Activated CD4-positive, alpha-beta memory T cell treated with anti-CD3 and anti-CD28 coated beads, Interleukin-2, amount 10 ng/mL, durations not matched to agents 7 days and 5 days (primary cell): ENCODE measurements at regions not wholly inside any gene's neighbourhood (a gene's known extent, or its start where the extent isn't known, plus 50 kb on each side); places are given as distances from the start of the nearest gene placed in this dataset.
"Not testable (repeated sequence)": the region's sequence is repeated elsewhere in the genome, so short reads cannot be mapped to it uniquely, and the experiment has no call there.

Experiments used
- CTCF ChIA-PET: fragments of 350-600 bp; sonication (Branson Sonifier 250); formaldehyde crosslinking; loops from one replicate; lab custom pipeline; 2021; ENCODE audit warnings: antibody characterized with exemption, inconsistent platforms; lab: Charles Lee
- POLR2A ChIA-PET: fragments of 350-600 bp; sonication (Branson Sonifier 250); formaldehyde crosslinking; loops from one replicate; lab custom pipeline; 2021; ENCODE audit warnings: antibody characterized with exemption; lab: Charles Lee
- DNase-seq: peaks from one replicate; pipeline ENCODE4 v3.0.0-alpha.2; 2020
- H3K27ac Mint-ChIP-seq: one replicate; pipeline ENCODE4 v1.8.0; 2021; ENCODE audit warnings: mild to moderate bottlenecking, mixed read lengths
- H3K27me3 Mint-ChIP-seq: one replicate; pipeline ENCODE4 v1.8.0; 2021; ENCODE audit warnings: mixed read lengths
- H3K36me3 Mint-ChIP-seq: one replicate; pipeline ENCODE4 v1.8.0; 2021; ENCODE audit warnings: low read depth, mixed read lengths
- H3K4me1 Mint-ChIP-seq: one replicate; pipeline ENCODE4 v1.8.0; 2021; ENCODE audit warnings: mixed read lengths
- H3K4me3 Mint-ChIP-seq: one replicate; pipeline ENCODE4 v1.8.0; 2021; ENCODE audit warnings: mild to moderate bottlenecking, mixed read lengths
- H3K9me3 Mint-ChIP-seq: one replicate; pipeline ENCODE4 v1.8.0; 2021; ENCODE audit warnings: mixed read lengths

DNA sequence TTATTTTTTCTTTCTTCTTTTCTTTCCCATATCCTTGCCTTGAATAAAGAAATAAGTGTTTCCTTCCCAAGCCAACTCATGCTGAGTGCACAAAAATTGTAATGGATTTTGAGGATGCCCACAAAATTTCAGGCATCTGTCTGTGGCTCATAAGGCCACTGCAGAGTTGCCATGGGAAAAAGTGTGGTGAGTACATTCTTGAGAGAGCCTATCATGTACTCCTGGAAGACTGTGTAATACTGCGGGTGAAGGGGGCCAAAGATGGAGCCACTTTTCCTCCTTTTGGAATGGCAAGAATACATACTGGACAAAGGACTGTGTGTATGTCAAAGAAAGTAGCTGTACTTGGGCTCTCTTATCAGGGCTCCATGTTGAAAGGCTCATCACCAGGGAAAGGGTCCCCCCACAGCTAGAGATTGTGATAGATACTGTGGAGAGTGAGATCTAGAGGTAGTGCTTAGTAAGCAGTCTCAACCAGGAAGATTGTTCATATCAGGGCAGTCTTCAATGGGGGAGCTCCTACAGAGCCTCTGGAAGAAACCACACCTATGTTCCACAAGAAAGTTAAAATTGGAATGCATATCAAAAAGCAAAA, 341.6 kb upstream of the KCND2 start:
- H3K36me3 Mint-ChIP-seq, result no peaks in the 10 kb centered on the region
- no peak overlapping the region for H3K4me3 Mint-ChIP-seq
- H3K27ac Mint-ChIP-seq, result no peak overlapping the region
- H3K9me3 Mint-ChIP-seq, result peaks cover 2% of the 10 kb centered on the region
- H3K4me1 Mint-ChIP-seq, result no peaks in the 10 kb centered on the region
- no peaks in the 10 kb centered on the region for H3K27me3 Mint-ChIP-seq
- no peak for DNase-seq
- CTCF ChIA-PET, result no interaction called here
- POLR2A ChIA-PET, result no interaction called here

DNA sequence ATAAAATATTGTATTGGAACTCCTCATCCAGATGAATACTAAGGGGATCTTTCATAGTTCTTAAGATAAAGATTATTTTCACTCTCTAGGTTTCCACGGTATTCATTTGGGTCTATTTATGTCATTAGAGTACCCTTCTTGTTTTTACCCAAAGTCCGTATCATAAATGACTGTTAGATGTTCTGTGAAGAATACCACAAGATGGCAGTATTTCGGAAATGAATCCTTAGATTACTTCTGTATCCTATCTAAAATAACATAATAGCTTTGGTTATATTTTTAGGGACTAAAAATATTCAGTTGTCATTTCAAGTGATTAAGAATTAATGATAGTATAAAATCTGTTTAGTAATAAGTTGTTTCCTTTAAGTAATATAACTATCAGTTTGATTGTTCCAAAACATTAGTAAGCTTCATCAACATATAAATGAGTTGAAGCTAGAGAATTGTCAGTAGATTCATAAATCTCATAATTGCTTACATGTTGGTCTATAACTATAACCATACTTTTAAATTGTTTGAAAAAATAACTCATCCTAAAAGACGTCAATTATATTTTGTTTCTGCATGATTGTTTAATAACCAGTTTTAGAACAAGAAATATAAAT, 337.5 kb upstream of the KCND2 start:
- H3K27ac Mint-ChIP-seq, result no peak overlapping the region
- H3K4me1 Mint-ChIP-seq, result no peaks in the 10 kb centered on the region
- POLR2A ChIA-PET, result no interaction called here
- no peaks in the 10 kb centered on the region for H3K36me3 Mint-ChIP-seq
- no peaks in the 10 kb centered on the region for H3K27me3 Mint-ChIP-seq
- H3K9me3 Mint-ChIP-seq, result peaks cover 2% of the 10 kb centered on the region
- H3K4me3 Mint-ChIP-seq, result no peak overlapping the region
- CTCF ChIA-PET, result no interaction called here
- DNase-seq, result no peak

DNA sequence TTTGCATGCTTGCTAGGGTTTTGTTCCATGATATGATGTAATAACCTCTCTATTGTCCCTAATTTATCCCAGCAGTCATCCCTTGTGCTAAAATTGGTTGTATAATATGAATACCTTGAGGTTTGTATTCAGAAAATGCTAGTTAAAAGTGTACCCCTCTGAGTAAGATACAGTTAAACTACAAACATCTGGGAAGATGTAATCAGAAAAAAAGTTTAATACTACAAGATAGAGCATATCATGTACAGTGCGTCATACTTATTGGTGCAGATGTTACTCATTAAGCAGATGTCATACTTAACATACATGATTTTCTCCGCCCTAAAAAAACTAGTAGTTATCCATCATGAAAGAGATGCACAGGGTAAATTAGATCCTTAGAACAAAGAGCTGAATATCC, 336.1 kb upstream of the KCND2 start:
- POLR2A ChIA-PET, result no interaction called here
- H3K9me3 Mint-ChIP-seq, result no peaks in the 10 kb centered on the region
- no peaks in the 10 kb centered on the region for H3K36me3 Mint-ChIP-seq
- H3K4me1 Mint-ChIP-seq, result no peaks in the 10 kb centered on the region
- no peak for DNase-seq
- CTCF ChIA-PET, result no interaction called here
- H3K4me3 Mint-ChIP-seq, result no peak overlapping the region
- H3K27ac Mint-ChIP-seq, result no peak overlapping the region
- H3K27me3 Mint-ChIP-seq, result no peaks in the 10 kb centered on the region

DNA sequence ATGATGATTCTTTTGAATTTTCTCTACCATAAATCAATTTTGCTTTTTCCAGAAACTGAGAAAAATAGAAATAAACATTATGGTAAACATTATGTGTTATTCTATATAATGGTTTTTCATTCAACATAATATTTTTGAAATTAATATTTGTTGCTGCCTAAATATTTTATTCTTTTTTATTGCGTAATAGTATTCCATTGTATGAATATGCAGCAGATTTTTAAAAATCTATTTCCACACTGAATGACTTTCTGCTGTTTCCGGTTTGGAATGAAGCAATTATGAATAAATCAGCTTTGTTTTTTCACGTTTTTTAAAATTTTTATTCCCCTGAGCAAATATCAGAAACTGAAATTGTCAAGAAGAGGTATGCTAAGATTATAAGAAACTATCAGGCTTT, 335.2 kb upstream of the KCND2 start:
- ChIA-PET CTCF (no interaction called here), POLR2A (no interaction called here)
- no peaks in the 10 kb centered on the region for H3K9me3 Mint-ChIP-seq
- no peaks in the 10 kb centered on the region for H3K36me3 Mint-ChIP-seq
- no peaks in the 10 kb centered on the region for H3K27me3 Mint-ChIP-seq
- DNase-seq, result no peak
- H3K4me1 Mint-ChIP-seq, result no peaks in the 10 kb centered on the region
- no peak overlapping the region for H3K27ac Mint-ChIP-seq
- no peak overlapping the region for H3K4me3 Mint-ChIP-seq

DNA sequence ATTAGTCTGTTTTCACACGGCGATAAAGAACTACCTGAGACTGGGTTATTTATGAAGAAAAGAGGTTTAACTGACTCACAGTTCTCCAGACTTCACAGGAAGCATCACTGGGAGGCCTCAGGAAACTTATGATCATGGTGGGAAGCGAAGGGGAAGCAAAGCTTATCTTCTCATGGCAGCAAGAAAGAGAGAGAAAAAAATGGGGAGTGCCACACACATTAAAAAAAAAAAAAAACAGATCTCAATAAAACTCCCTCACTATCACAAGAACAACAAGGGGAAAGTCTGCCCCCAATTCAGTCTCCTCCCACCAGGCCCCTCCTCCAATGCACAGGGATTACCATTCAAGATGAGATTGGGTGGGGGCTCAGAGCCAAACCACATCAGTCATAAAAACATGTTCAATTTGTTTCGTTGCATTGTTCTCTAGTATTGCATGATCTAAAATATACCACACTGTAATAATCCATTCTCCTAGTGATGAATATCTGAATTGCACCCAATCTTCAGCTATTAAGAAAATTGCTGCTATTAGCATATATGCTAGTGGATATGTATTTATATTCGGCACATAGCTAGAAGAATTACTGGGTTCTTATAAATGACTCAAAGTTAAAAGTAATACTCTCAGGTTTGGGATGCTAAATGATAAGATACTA, 328.9 kb upstream of the KCND2 start:
- Mint-ChIP-seq H3K9me3 (no peaks in the 10 kb centered on the region), H3K27ac (no peak overlapping the region), H3K36me3 (no peaks in the 10 kb centered on the region)

DNA sequence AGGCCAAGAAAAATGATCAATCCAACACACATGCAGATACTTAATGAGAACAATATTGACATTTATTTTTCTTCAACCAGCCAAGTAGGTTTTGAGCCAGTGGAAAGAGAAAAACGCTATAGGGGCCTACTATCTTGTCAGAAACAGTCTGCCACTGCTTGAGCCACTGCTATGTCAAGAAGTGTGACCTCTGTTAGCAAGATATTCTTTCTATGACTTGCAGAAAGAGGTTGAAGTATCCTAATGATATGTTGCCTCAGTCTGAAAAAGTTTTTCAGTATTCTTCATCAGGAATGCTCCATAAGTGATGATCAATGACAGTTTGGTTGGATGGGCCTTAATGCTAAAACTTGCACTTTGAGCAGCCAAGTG, 328.4 kb upstream of the KCND2 start:
- Mint-ChIP-seq H3K4me1 (no peaks in the 10 kb centered on the region), H3K27me3 (no peaks in the 10 kb centered on the region), H3K27ac (no peak overlapping the region), H3K4me3 (no peak overlapping the region), H3K9me3 (no peaks in the 10 kb centered on the region), H3K36me3 (no peaks in the 10 kb centered on the region)
- ChIA-PET CTCF (no interaction called here), POLR2A (no interaction called here)
- DNase-seq, result no peak

More for the DNA sequence above, 328.9 kb upstream of the KCND2 start:
- no peaks in the 10 kb centered on the region for H3K4me1 Mint-ChIP-seq
- H3K27me3 Mint-ChIP-seq, result no peaks in the 10 kb centered on the region
- DNase-seq, result no peak
- ChIA-PET CTCF (no interaction called here), POLR2A (no interaction called here)
- no peak overlapping the region for H3K4me3 Mint-ChIP-seq

DNA sequence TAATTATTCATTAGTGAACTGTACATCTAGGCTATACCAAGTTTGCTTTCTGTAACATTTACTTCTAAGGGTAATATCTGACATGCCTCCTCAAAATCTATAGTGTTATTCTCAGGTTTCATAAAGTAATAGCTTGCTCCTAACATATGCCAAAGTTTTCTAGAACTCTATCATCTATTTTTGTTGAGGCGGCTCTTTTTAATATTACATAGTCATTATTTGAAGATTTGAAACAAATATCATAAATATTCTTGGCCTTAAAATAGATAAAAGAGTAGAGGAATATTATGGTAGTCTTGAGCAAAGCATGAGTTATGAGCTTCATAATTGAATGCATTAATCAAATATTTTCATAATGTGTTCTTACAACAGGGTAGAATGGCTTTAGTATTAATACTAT, 327.2 kb upstream of the KCND2 start:
- H3K27me3 Mint-ChIP-seq, result no peaks in the 10 kb centered on the region
- CTCF ChIA-PET, result no interaction called here
- POLR2A ChIA-PET, result no interaction called here
- no peaks in the 10 kb centered on the region for H3K36me3 Mint-ChIP-seq
- peaks cover 3% of the 10 kb centered on the region for H3K9me3 Mint-ChIP-seq
- H3K4me3 Mint-ChIP-seq, result no peak overlapping the region
- no peak overlapping the region for H3K27ac Mint-ChIP-seq
- no peaks in the 10 kb centered on the region for H3K4me1 Mint-ChIP-seq
- DNase-seq, result no peak

DNA sequence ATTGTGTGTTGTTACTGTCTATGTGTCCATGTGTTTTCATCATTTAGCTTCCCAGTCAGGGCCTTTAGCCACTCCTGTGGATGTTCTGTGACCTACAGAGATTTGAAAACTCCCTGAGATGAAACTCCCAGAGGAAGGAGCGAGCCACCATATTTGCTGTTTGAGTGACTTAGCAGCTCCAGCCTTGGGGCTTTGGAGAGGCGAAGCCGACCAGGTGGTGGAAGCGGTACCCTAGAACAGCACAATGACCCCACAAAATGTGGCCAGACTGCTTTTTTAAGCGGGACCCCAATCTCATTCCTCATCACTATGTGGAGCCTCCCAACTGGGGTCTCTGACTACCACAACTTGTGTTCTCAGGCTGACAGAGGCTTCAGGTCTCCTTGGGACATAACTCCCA, 323.9 kb upstream of the KCND2 start:
- Mint-ChIP-seq H3K4me3 (no peak overlapping the region), H3K9me3 (peaks cover 3% of the 10 kb centered on the region), H3K4me1 (no peaks in the 10 kb centered on the region), H3K27ac (no peak overlapping the region), H3K27me3 (no peaks in the 10 kb centered on the region), H3K36me3 (no peaks in the 10 kb centered on the region)
- CTCF ChIA-PET, result no interaction called here
- POLR2A ChIA-PET, result no interaction called here
- no peak for DNase-seq

DNA sequence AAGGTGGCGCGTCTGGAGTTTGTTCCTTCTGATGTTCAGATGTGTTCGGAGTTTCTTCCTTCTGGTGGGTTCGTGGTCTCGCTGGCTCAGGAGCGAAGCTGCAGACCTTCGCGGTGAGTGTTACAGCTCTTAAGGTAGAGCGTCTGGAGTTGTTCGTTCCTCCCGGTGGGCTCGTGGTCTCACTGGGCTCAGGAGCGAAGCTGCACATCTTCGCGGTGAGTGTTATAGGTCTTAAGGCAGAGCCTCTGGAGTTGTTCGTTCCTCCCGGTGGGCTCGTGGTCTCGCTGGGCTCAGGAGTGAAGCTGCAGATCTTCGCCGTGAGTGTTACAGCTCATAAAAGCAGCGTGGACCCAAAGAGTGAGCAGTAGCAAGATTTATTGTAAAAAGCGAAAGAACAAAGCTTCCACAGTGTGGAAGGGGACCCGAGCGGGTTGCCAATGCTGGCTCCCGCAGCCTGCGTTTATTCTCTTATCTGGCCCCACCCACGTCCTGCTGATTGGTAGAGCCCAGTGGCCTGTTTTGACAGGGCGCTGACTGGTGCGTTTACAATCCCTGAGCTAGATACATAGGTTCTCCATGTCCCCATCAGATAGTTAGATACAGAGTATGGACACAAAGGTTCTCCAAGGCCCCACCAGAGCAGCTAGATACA, 322.5 kb upstream of the KCND2 start:
- H3K9me3 Mint-ChIP-seq, H3K27ac Mint-ChIP-seq, H3K36me3 Mint-ChIP-seq, H3K4me1 Mint-ChIP-seq, CTCF ChIA-PET, POLR2A ChIA-PET, H3K4me3 Mint-ChIP-seq, DNase-seq, H3K27me3 Mint-ChIP-seq: not testable (repeated sequence)

DNA sequence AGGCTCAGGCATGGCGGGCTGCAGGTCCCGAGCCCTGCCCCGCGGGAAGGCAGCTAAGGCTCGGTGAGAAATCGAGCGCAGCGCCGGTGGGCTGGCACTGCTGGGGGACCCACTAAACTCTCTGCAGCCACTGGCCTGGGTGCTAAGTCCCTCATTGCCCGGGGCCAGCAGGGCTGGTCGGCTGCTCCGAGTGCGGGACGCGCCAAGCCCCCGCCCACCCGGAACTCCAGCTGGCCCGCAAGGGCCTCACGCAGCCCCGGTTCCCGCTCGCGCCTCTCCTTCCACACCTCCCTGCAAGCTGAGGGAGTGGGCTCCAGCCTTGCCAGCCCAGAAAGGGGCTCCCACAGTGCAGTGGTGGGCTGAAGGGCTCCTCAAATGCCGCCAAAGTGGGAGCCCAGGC, 321.4 kb upstream of the KCND2 start:
- H3K27ac Mint-ChIP-seq, DNase-seq, POLR2A ChIA-PET, H3K4me1 Mint-ChIP-seq, H3K9me3 Mint-ChIP-seq, CTCF ChIA-PET, H3K36me3 Mint-ChIP-seq, H3K27me3 Mint-ChIP-seq, H3K4me3 Mint-ChIP-seq: not testable (repeated sequence)

DNA sequence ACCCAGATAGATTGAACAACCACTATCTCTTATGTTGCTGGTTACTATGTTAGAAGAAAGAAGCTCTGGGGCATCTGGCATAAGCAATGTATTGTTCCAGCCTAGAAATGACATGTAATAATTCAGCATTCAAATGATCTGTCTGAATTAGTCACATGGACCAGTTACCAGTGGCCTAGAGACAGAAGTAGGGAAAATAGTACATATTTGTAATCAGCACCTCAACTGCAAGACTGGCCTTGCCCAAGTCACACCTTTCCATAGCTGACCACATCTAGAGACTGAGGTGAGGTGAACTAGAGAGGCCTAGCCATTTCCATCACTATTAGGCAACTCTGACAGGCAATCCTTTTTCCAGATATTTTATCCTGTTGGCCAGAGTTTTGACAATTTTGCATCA, 315.6 kb upstream of the KCND2 start:
- CTCF ChIA-PET, result no interaction called here
- no peak for DNase-seq
- POLR2A ChIA-PET, result no interaction called here
- Mint-ChIP-seq H3K27ac (no peak overlapping the region), H3K9me3 (no peaks in the 10 kb centered on the region), H3K4me1 (no peaks in the 10 kb centered on the region), H3K4me3 (no peak overlapping the region), H3K27me3 (no peaks in the 10 kb centered on the region), H3K36me3 (no peaks in the 10 kb centered on the region)

DNA sequence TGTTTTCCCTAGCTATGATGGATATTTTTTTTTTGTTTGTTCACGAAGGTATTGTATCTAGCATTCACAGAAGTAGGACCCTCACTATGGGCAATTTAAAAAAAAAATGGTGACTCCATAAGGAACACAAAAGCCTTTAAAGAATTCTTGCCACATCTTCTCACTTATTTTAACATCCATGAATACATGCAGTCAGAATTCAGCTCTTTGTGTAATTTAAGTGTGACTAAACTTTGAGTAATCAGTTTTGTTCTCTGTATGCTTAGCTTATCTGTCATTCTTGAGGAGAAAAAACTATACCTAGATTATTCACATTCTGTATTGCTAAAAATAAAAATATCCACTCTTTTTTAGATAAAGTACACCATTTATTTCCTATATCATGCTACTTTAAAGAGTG, 313.2 kb upstream of the KCND2 start:
- H3K27ac Mint-ChIP-seq, result no peak overlapping the region
- no peaks in the 10 kb centered on the region for H3K4me1 Mint-ChIP-seq
- ChIA-PET POLR2A (no interaction called here), CTCF (no interaction called here)
- no peak for DNase-seq
- H3K27me3 Mint-ChIP-seq, result no peaks in the 10 kb centered on the region
- no peak overlapping the region for H3K4me3 Mint-ChIP-seq
- no peaks in the 10 kb centered on the region for H3K36me3 Mint-ChIP-seq
- no peaks in the 10 kb centered on the region for H3K9me3 Mint-ChIP-seq

DNA sequence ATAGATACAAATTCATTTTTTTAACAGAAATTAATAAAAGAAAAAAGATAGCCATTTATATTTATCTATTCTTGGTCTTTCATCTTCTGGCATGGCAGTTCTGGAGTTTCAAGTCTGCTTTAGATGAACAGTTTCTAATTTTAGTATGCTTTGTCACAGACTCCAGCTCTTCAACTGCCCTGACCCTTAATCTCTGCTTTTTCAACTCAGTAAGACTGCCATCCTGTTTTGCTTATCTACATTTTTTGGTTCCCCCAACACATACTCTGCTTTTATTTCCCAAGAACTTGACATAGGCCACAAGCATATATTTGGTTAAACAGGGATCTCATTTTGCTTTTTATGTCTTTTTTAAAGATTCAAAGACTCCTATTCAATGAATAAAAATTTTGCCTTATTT, 309.3 kb upstream of the KCND2 start:
- Mint-ChIP-seq H3K4me1 (no peaks in the 10 kb centered on the region), H3K9me3 (no peaks in the 10 kb centered on the region), H3K36me3 (no peaks in the 10 kb centered on the region), H3K4me3 (no peak overlapping the region), H3K27me3 (no peaks in the 10 kb centered on the region), H3K27ac (no peak overlapping the region)
- ChIA-PET CTCF (no interaction called here), POLR2A (no interaction called here)
- DNase-seq, result no peak

DNA sequence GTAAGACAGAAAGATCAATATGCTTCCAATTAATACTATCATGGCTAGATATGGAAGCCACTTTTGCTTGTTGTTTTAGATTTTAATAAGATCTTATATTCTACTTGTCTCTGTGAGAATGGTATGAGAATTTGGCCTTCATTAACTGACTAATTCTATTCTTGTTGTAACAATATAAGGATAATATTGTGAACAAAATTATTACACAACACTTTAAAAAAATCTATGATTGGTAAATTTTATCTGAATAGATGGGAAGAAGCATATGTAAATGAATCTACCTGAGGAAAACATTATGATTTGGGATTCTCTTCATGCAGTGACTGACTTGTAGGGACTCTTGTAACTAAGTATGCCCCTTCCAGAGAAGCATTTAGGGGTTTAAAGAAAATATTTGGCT, 308.9 kb upstream of the KCND2 start:
- POLR2A ChIA-PET, result no interaction called here
- no peaks in the 10 kb centered on the region for H3K9me3 Mint-ChIP-seq
- CTCF ChIA-PET, result no interaction called here
- no peak overlapping the region for H3K4me3 Mint-ChIP-seq
- H3K4me1 Mint-ChIP-seq, result no peaks in the 10 kb centered on the region
- no peak for DNase-seq
- no peaks in the 10 kb centered on the region for H3K36me3 Mint-ChIP-seq
- H3K27me3 Mint-ChIP-seq, result no peaks in the 10 kb centered on the region
- H3K27ac Mint-ChIP-seq, result no peak overlapping the region
